ENCODE measurements at regions not wholly inside any gene's neighbourhood (a gene's known extent, or its start where the extent isn't known, plus 50 kb on each side); places are given as distances from the start of the nearest gene placed in this dataset.

- H3K27ac ChIP-seq, result no peak overlapping the region
- no peaks in the 10 kb centered on the region for H3K27me3 Mint-ChIP-seq (ENCODE audit: insufficient read depth, low read depth)
Observed at GRCh38 chr7:9324513-9324912, 891.1 kb downstream of the NXPH1 start.

DNA sequence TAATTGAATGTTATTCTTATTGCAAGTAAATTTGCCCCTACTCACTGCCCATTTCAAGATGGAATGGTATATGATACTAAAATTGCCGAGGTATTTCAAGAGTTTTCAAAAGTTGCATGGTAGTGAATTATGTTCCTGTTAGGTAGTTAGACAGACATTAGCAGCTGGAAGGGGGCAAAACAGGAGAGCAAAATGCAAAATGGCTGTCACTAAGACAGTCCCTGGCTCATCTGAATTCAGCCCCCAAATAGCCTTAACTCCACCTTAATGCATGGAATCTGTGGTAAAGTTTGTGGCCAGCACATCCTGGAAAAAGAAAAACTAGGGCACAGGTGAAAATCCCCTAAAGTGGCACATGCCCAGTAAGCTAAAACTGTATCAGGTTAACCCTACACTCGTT lies 894.9 kb downstream of the NXPH1 start:
- H3K36me3 ChIP-seq, result no peaks in the 10 kb centered on the region
- DNase-seq (ENCODE audit: low spot score), result no peak
- no peak overlapping the region for H3K4me3 ChIP-seq
- no peak overlapping the region for H2AFZ ChIP-seq (replicated peaks)
- H3K9ac ChIP-seq, result no peak overlapping the region
- H3F3A ChIP-seq (ENCODE audit: low read depth), result no peaks in the 10 kb centered on the region
- H3K27ac ChIP-seq, result no peak overlapping the region
- H3K4me2 ChIP-seq, result no peak overlapping the region
- Mint-ChIP-seq H3K27ac (no peak overlapping the region), H3K4me3 (no peak overlapping the region), H3K27me3 (ENCODE audit: insufficient read depth, low read depth) (no peaks in the 10 kb centered on the region), H3K4me1 (no peaks in the 10 kb centered on the region), H3K9me3 (no peaks in the 10 kb centered on the region), H3K36me3 (no peaks in the 10 kb centered on the region)
- H3K27me3 ChIP-seq, result no peaks in the 10 kb centered on the region
- no peaks in the 10 kb centered on the region for H3K9me3 ChIP-seq (ENCODE audit: low read depth)
- H3K79me2 ChIP-seq (ENCODE audit: low read depth), result no peaks in the 10 kb centered on the region
- no peaks in the 10 kb centered on the region for H3K4me1 ChIP-seq
- TF ChIP-seq EZH2 (IDR thresholded peaks at IDR 0.05) (no peak), CTCF (IDR thresholded peaks at IDR 0.05) (no peak), EZH2phosphoT487 (IDR thresholded peaks at IDR 0.05) (no peak)
- H4K20me1 ChIP-seq (ENCODE audit: low read depth), result no peaks in the 10 kb centered on the region

More at GRCh38 chr7:9324513-9324912, 891.1 kb downstream of the NXPH1 start:
- Histone ChIP-seq H3K4me1 (no peaks in the 10 kb centered on the region), H3K9me3 (ENCODE audit: low read depth) (no peaks in the 10 kb centered on the region), H3K4me3 (no peak overlapping the region), H4K20me1 (ENCODE audit: low read depth) (no peaks in the 10 kb centered on the region), H3K4me2 (no peak overlapping the region), H3F3A (ENCODE audit: low read depth) (no peaks in the 10 kb centered on the region), H3K79me2 (ENCODE audit: low read depth) (no peaks in the 10 kb centered on the region), H2AFZ (replicated peaks) (no peak overlapping the region), H3K36me3 (no peaks in the 10 kb centered on the region), H3K27me3 (no peaks in the 10 kb centered on the region), H3K9ac (no peak overlapping the region)
- H3K4me1 Mint-ChIP-seq, result no peaks in the 10 kb centered on the region
- H3K36me3 Mint-ChIP-seq, result no peaks in the 10 kb centered on the region
- DNase-seq (ENCODE audit: low spot score), result no peak
- H3K27ac Mint-ChIP-seq, result no peak overlapping the region
- H3K9me3 Mint-ChIP-seq, result no peaks in the 10 kb centered on the region
- H3K4me3 Mint-ChIP-seq, result no peak overlapping the region
- TF ChIP-seq EZH2phosphoT487 (IDR thresholded peaks at IDR 0.05) (no peak), EZH2 (IDR thresholded peaks at IDR 0.05) (no peak), CTCF (IDR thresholded peaks at IDR 0.05) (no peak)

DNA sequence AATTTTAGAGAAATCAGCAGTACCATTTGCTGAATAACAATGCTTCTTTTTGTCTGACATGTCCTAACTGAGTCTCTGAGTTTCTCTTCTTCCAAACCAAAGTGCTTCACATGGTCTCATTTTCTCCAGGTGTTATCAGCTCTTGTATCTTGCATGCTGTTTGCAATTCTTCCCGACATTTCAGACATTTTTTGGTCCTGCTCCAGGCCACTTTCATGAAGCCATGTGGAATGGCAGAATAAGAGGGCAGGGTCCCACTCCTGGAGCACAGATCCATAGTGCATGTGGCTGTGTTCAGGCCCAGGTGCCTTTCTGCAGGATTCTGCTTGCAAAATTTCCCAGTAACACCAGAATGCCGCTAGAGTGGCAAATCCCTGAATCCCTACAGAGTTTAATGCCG lies 916.2 kb downstream of the NXPH1 start:
- DNase-seq (ENCODE audit: low spot score), result no peak
- Histone ChIP-seq H3K9me3 (ENCODE audit: low read depth) (no peaks in the 10 kb centered on the region), H3K4me2 (no peak overlapping the region), H2AFZ (replicated peaks) (no peak overlapping the region), H4K20me1 (ENCODE audit: low read depth) (no peaks in the 10 kb centered on the region), H3K9ac (no peak overlapping the region), H3K27me3 (no peaks in the 10 kb centered on the region), H3K4me3 (no peak overlapping the region), H3K79me2 (ENCODE audit: low read depth) (no peaks in the 10 kb centered on the region), H3K27ac (no peak overlapping the region), H3K4me1 (no peaks in the 10 kb centered on the region), H3K36me3 (no peaks in the 10 kb centered on the region), H3F3A (ENCODE audit: low read depth) (no peaks in the 10 kb centered on the region)
- TF ChIP-seq EZH2 (IDR thresholded peaks at IDR 0.05) (no peak), CTCF (IDR thresholded peaks at IDR 0.05) (no peak), EZH2phosphoT487 (IDR thresholded peaks at IDR 0.05) (no peak)
- no peaks in the 10 kb centered on the region for H3K4me1 Mint-ChIP-seq
- no peaks in the 10 kb centered on the region for H3K27me3 Mint-ChIP-seq (ENCODE audit: insufficient read depth, low read depth)
- no peaks in the 10 kb centered on the region for H3K9me3 Mint-ChIP-seq
- no peak overlapping the region for H3K27ac Mint-ChIP-seq
- H3K4me3 Mint-ChIP-seq, result no peak overlapping the region
- H3K36me3 Mint-ChIP-seq, result no peaks in the 10 kb centered on the region
